WTC11 (cell line): ENCODE measurements at regions not wholly inside any gene's neighbourhood (a gene's known extent, or its start where the extent isn't known, plus 50 kb on each side); places are given as distances from the start of the nearest gene placed in this dataset.

Experiments
- ATAC-seq: fragments of 200-7000 bp; cut with Tn5 transposase; 2 replicates; pipeline ENCODE4 v1.10.0; 2021; ENCODE audit warnings: mild to moderate bottlenecking, moderate library complexity
- CTCF ChIA-PET: fragments of 300-600 bp; sonication (Branson Sonifier 250); formaldehyde crosslinking; loops from one replicate; lab custom pipeline; 2021; ENCODE audit warnings: antibody characterized with exemption; lab: Charles Lee
- POLR2A ChIA-PET: fragments of 350-600 bp; sonication (Branson Sonifier 250); formaldehyde crosslinking; loops from one replicate; lab custom pipeline; 2021; ENCODE audit warnings: antibody characterized with exemption; lab: Charles Lee
- DNase-seq: peaks from one replicate; pipeline ENCODE4 v3.0.0; 2021; ENCODE audit warnings: low spot score
- H3K27ac Mint-ChIP-seq: 2 replicates; pipeline ENCODE4 v1.8.0; 2021; ENCODE audit warnings: mixed read lengths
- H3K27me3 Mint-ChIP-seq: 2 replicates; pipeline ENCODE4 v1.8.0; 2021; ENCODE audit warnings: low read depth, mild to moderate bottlenecking, moderate library complexity, mixed read lengths
- H3K36me3 Mint-ChIP-seq: 2 replicates; pipeline ENCODE4 v1.8.0; 2021; ENCODE audit warnings: mixed read lengths
- H3K4me1 Mint-ChIP-seq: 2 replicates; pipeline ENCODE4 v1.8.0; 2022; ENCODE audit warnings: mixed read lengths
- H3K4me3 Mint-ChIP-seq: 2 replicates; pipeline ENCODE4 v1.8.0; 2021; ENCODE audit warnings: mild to moderate bottlenecking, moderate library complexity, mixed read lengths
- H3K9me3 Mint-ChIP-seq: 2 replicates; pipeline ENCODE4 v1.8.0; 2021; ENCODE audit warnings: mixed read lengths
- AFF4 ChIP-seq: sonication (generic); formaldehyde crosslinking; IDR thresholded peaks from 2 replicates; pipeline ENCODE4 v1.8.1; 2023; ENCODE audit warnings: mild to moderate bottlenecking, missing genetic modification reagents, borderline replicate concordance
- ATF2 ChIP-seq: sonication (generic); formaldehyde crosslinking; IDR thresholded peaks from 2 replicates; pipeline ENCODE4 v1.8.1; 2022; ENCODE audit warnings: low read depth, missing genetic modification reagents, borderline replicate concordance
- ATF6 ChIP-seq: sonication (generic); formaldehyde crosslinking; IDR thresholded peaks from 2 replicates; pipeline ENCODE4 v1.8.1; 2023; ENCODE audit warnings: mild to moderate bottlenecking, missing genetic modification reagents
- CBFB ChIP-seq: sonication (generic); formaldehyde crosslinking; IDR thresholded peaks from 2 replicates; pipeline ENCODE4 v1.8.1; 2022; ENCODE audit warnings: mild to moderate bottlenecking, low read depth, missing genetic modification reagents
- CDX4 ChIP-seq: fragments of 250-450 bp; sonication (Bioruptor Pico); IDR thresholded peaks from 2 replicates; pipeline ENCODE4 v1.9.0; 2021; ENCODE audit warnings: moderate library complexity, mild to moderate bottlenecking, inconsistent platforms, borderline replicate concordance
- CREB1 ChIP-seq: sonication (generic); formaldehyde crosslinking; IDR thresholded peaks from 2 replicates; pipeline ENCODE4 v1.8.0; 2023; ENCODE audit warnings: mild to moderate bottlenecking, missing genetic modification reagents
- CREM ChIP-seq: sonication (generic); formaldehyde crosslinking; IDR thresholded peaks from 2 replicates; pipeline ENCODE4 v1.8.1; 2022; ENCODE audit warnings: mild to moderate bottlenecking, missing genetic modification reagents, moderate library complexity
- CTCF ChIP-seq: fragments of 200-600 bp; IDR thresholded peaks from 2 replicates; pipeline ENCODE4 v1.8.0; 2022; ENCODE audit warnings: antibody characterized with exemption
- GTF2I ChIP-seq: fragments of 250-450 bp; sonication (Bioruptor Pico); conservative IDR thresholded peaks from 2 replicates; pipeline ENCODE4 v1.4.0; 2021; ENCODE audit warnings: mild to moderate bottlenecking
- HMGXB4 ChIP-seq: sonication (generic); formaldehyde crosslinking; IDR thresholded peaks from 2 replicates; pipeline ENCODE4 v1.8.1; 2023; ENCODE audit warnings: mild to moderate bottlenecking, moderate library complexity, missing genetic modification reagents
- KAT7 ChIP-seq: sonication (generic); formaldehyde crosslinking; IDR thresholded peaks from 2 replicates; pipeline ENCODE4 v1.8.1; 2023; ENCODE audit warnings: missing genetic modification reagents, mild to moderate bottlenecking, borderline replicate concordance
- RELA ChIP-seq: sonication (generic); formaldehyde crosslinking; IDR thresholded peaks from 2 replicates; pipeline ENCODE4 v1.8.1; 2022; ENCODE audit warnings: missing genetic modification reagents, mild to moderate bottlenecking, borderline replicate concordance
- SOX15 ChIP-seq: fragments of 250-450 bp; sonication (Bioruptor Pico); IDR thresholded peaks from 2 replicates; pipeline ENCODE4 v1.9.0; 2021; ENCODE audit warnings: mild to moderate bottlenecking
- USF1 ChIP-seq: sonication (generic); formaldehyde crosslinking; IDR thresholded peaks from 2 replicates; pipeline ENCODE4 v1.8.0; 2022; ENCODE audit warnings: mild to moderate bottlenecking, missing genetic modification reagents
- ZBTB21 ChIP-seq: sonication (generic); formaldehyde crosslinking; IDR thresholded peaks from 2 replicates; pipeline ENCODE4 v1.8.1; 2023; ENCODE audit warnings: mild to moderate bottlenecking, missing genetic modification reagents, borderline replicate concordance
- ZNF317 ChIP-seq: sonication (generic); formaldehyde crosslinking; IDR thresholded peaks from 2 replicates; pipeline ENCODE4 v1.8.1; 2023; ENCODE audit warnings: low read depth, mild to moderate bottlenecking, moderate library complexity, missing genetic modification reagents, borderline replicate concordance
- ZNF416 ChIP-seq: fragments of 250-450 bp; sonication (Bioruptor Pico); IDR thresholded peaks from 2 replicates; pipeline ENCODE4 v1.9.0; 2021; ENCODE audit warnings: mild to moderate bottlenecking, inconsistent platforms

GRCh38 chr9:82491604-82492003 is 503.0 kb downstream of the SPATA31D1 start (continued):
- TF ChIP-seq HMGXB4 (CRISPR knock-in tag) = no peak

GRCh38 chr9:82492274-82492673 is 503.7 kb downstream of the SPATA31D1 start:
- ChIA-PET CTCF (no interaction called here), POLR2A (no interaction called here)
- no peak for DNase-seq
- Mint-ChIP-seq H3K27ac (no peak overlapping the region), H3K4me1 (peaks cover 17% of the 10 kb centered on the region), H3K36me3 (no peaks in the 10 kb centered on the region), H3K27me3 (no peaks in the 10 kb centered on the region), H3K4me3 (no peak overlapping the region), H3K9me3 (peaks cover 5% of the 10 kb centered on the region)
- TF ChIP-seq ATF6 = no peak
- TF ChIP-seq ATF2 = no peak
- TF ChIP-seq RELA (CRISPR knock-in tag) = no peak
- no peak for TF ChIP-seq SOX15 (CRISPR knock-in tag)
- TF ChIP-seq CREM (CRISPR knock-in tag) = no peak
- no peak for TF ChIP-seq ZBTB21
- TF ChIP-seq CDX4 (CRISPR knock-in tag) = no peak
- no peak for TF ChIP-seq HMGXB4 (CRISPR knock-in tag)
- no peak for TF ChIP-seq KAT7 (CRISPR knock-in tag)
- no peak for TF ChIP-seq ZNF416
- no peak for TF ChIP-seq GTF2I (CRISPR knock-in tag)
- no peak for TF ChIP-seq CREB1 (CRISPR knock-in tag)
- TF ChIP-seq CTCF = no peak
- TF ChIP-seq ZNF317 (CRISPR knock-in tag) = no peak
- TF ChIP-seq CBFB (CRISPR knock-in tag) = no peak
- TF ChIP-seq USF1 (CRISPR knock-in tag) = no peak
- no peak for TF ChIP-seq AFF4 (CRISPR knock-in tag)
- ATAC-seq = no peak
